ENCODE measurements at regions not wholly inside any gene's neighbourhood (a gene's known extent, or its start where the extent isn't known, plus 50 kb on each side); places are given as distances from the start of the nearest gene placed in this dataset.

DNA sequence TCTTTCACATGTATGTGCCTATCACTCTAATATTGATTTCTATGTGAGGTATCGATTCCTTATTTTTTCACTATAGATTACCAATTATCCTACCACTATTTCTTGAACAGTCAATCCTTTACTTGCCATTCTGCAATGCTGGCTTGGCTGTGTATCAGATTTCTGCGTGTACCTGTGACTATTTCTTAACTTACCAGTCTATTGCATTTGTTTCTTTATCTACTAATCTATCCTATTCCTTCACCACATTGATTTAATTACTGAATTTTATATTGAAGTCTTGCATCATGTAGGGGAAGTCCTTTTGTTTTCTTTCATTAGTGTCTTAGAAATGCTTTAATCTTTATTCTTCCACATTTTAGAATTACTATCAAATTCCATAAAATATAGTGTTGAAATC lies 684.8 kb downstream of the LRRC70 start:
- no peak overlapping the region for H4K91ac ChIP-seq (ENCODE audit: insufficient read length, low read depth, low read length)
- no peak overlapping the region for H3K4me3 Mint-ChIP-seq
- no peak overlapping the region for H3K4ac ChIP-seq (ENCODE audit: low read depth, low read length)
- H3K18ac ChIP-seq (ENCODE audit: insufficient read length, low read depth, low read length): no peak overlapping the region
- no peaks in the 10 kb centered on the region for H3K9me3 Mint-ChIP-seq
- H3K23me2 ChIP-seq (ENCODE audit: insufficient read length, low read depth, low read length, poor library complexity, severe bottlenecking): no peaks in the 10 kb centered on the region
- H3K79me2 ChIP-seq (ENCODE audit: insufficient read depth, low read length): no peaks in the 10 kb centered on the region; the same call in 1 of the 2 replicates
- no peak overlapping the region for H2BK120ac ChIP-seq (ENCODE audit: low read depth, low read length, poor library complexity, severe bottlenecking)
- no peak overlapping the region for H3K27ac Mint-ChIP-seq
- no peak overlapping the region for H2BK12ac ChIP-seq (ENCODE audit: insufficient read length, low read depth, low read length)
- no peak overlapping the region for H3K9ac ChIP-seq (ENCODE audit: extremely low read depth, insufficient read length, low read length)
- no peaks in the 10 kb centered on the region for H3K27me3 Mint-ChIP-seq (ENCODE audit: low read depth)
- H4K5ac ChIP-seq (ENCODE audit: insufficient read length, low read depth, low read length): no peak overlapping the region
- no peak overlapping the region for H3K27ac ChIP-seq (ENCODE audit: insufficient read length, low read depth, low read length)
- H2BK15ac ChIP-seq (ENCODE audit: low read depth, low read length): no peak overlapping the region
- no CpG with 5 or more reads among the region's 2 CpGs for WGBS (ENCODE audit: extremely low coverage, insufficient read length, low lambda C conversion rate)
- H3K4me1 Mint-ChIP-seq: no peaks in the 10 kb centered on the region; a peak in 1 of 4 replicates
- no peaks in the 10 kb centered on the region for H3K36me3 Mint-ChIP-seq (ENCODE audit: insufficient read depth in 1 of 3, low read depth in 3 of 3)
- H3K14ac ChIP-seq (ENCODE audit: insufficient read depth, low read length): no peak overlapping the region
- no peaks in the 10 kb centered on the region for H4K20me1 ChIP-seq (ENCODE audit: control insufficient read depth, insufficient read depth, insufficient read length)
- H3K27me3 ChIP-seq (ENCODE audit: insufficient read depth, low read length): no peaks in the 10 kb centered on the region
- no peaks in the 10 kb centered on the region for H3K4me1 ChIP-seq (ENCODE audit: insufficient read depth, low read length)
- H3K56ac ChIP-seq (ENCODE audit: insufficient read length, low read depth, low read length): no peak overlapping the region
- no peak overlapping the region for H2AFZ ChIP-seq (ENCODE audit: low read length)
- no peak for TF ChIP-seq CTCF (conservative IDR thresholded peaks at IDR 0.05)
- no peak overlapping the region for H3K4me2 ChIP-seq (ENCODE audit: insufficient read depth, insufficient read length, low read length)
- H3K9me3 ChIP-seq (ENCODE audit: control insufficient read depth, low read depth, low read length): no peaks in the 10 kb centered on the region
- H4K8ac ChIP-seq (replicated peaks; ENCODE audit: insufficient read length, low read depth, low read length): no peak overlapping the region
- H3T11ph ChIP-seq (ENCODE audit: low read length): no peak overlapping the region
- H2BK20ac ChIP-seq (ENCODE audit: low read depth, low read length, poor library complexity, severe bottlenecking): no peak overlapping the region
- no peak overlapping the region for H2BK5ac ChIP-seq (ENCODE audit: insufficient read length, low read length)
- DNase-seq: no peak
- H2AK5ac ChIP-seq (ENCODE audit: insufficient read length, low read length): no peak overlapping the region
- no peak overlapping the region for H3K23ac ChIP-seq (ENCODE audit: insufficient read length, low read depth, low read length)
- H3K79me1 ChIP-seq (ENCODE audit: insufficient read depth, low read depth, low read length, poor library complexity, severe bottlenecking): no peaks in the 10 kb centered on the region

Data from H9 (cell line).